ENCODE measurements at regions not wholly inside any gene's neighbourhood (a gene's known extent, or its start where the extent isn't known, plus 50 kb on each side); places are given as distances from the start of the nearest gene placed in this dataset.
"Not testable (repeated sequence)": the region's sequence is repeated elsewhere in the genome, so short reads cannot be mapped to it uniquely, and the experiment has no call there.

- H3K27ac Mint-ChIP-seq: no peak overlapping the region
- H3K27me3 Mint-ChIP-seq: no peaks in the 10 kb centered on the region
- no peak for TF ChIP-seq CTCF (conservative IDR thresholded peaks at IDR 0.05)
- H3K4me1 Mint-ChIP-seq (ENCODE audit: unreplicated experiment): no peaks in the 10 kb centered on the region
- DNase-seq (ENCODE audit: extremely low spot score, unreplicated experiment): no peak
- no peaks in the 10 kb centered on the region for H3K36me3 Mint-ChIP-seq
- H3K9me3 Mint-ChIP-seq: peaks cover 3% of the 10 kb centered on the region
- no peak overlapping the region for H3K4me3 Mint-ChIP-seq
These were observed 1009.9 kb upstream of the USP15 start for GRCh38 chr12:61250303-61250702.

GRCh38 chr12:61251076-61251475, 1009.1 kb upstream of the USP15 start:
- Mint-ChIP-seq H3K27me3 (no peaks in the 10 kb centered on the region), H3K4me3 (no peak overlapping the region), H3K4me1 (ENCODE audit: unreplicated experiment) (no peaks in the 10 kb centered on the region), H3K27ac (no peak overlapping the region), H3K9me3 (peaks cover 3% of the 10 kb centered on the region), H3K36me3 (no peaks in the 10 kb centered on the region)
- DNase-seq (ENCODE audit: extremely low spot score, unreplicated experiment): no peak
- TF ChIP-seq CTCF (conservative IDR thresholded peaks at IDR 0.05): no peak

GRCh38 chr12:61254225-61254624, 1006.0 kb upstream of the USP15 start:
- peaks cover 3% of the 10 kb centered on the region for H3K9me3 Mint-ChIP-seq
- H3K4me3 Mint-ChIP-seq: no peak overlapping the region
- no peaks in the 10 kb centered on the region for H3K36me3 Mint-ChIP-seq
- no peaks in the 10 kb centered on the region for H3K4me1 Mint-ChIP-seq (ENCODE audit: unreplicated experiment)
- no peak for DNase-seq (ENCODE audit: extremely low spot score, unreplicated experiment)
- no peak for TF ChIP-seq CTCF (conservative IDR thresholded peaks at IDR 0.05)
- no peak overlapping the region for H3K27ac Mint-ChIP-seq
- no peaks in the 10 kb centered on the region for H3K27me3 Mint-ChIP-seq

GRCh38 chr12:61264294-61264693, 995.9 kb upstream of the USP15 start:
- H3K27ac Mint-ChIP-seq; H3K27me3 Mint-ChIP-seq; H3K4me3 Mint-ChIP-seq; H3K36me3 Mint-ChIP-seq; DNase-seq (ENCODE audit: extremely low spot score, unreplicated experiment); H3K4me1 Mint-ChIP-seq (ENCODE audit: unreplicated experiment): not testable (repeated sequence)
- H3K9me3 Mint-ChIP-seq: peaks cover 20% of the 10 kb centered on the region

- no peak overlapping the region for H3K27ac Mint-ChIP-seq
- H3K4me1 Mint-ChIP-seq (ENCODE audit: unreplicated experiment): peaks cover 3% of the 10 kb centered on the region
- H3K9me3 Mint-ChIP-seq: peaks cover 16% of the 10 kb centered on the region
- DNase-seq (ENCODE audit: extremely low spot score, unreplicated experiment): no peak
- no peaks in the 10 kb centered on the region for H3K36me3 Mint-ChIP-seq
- TF ChIP-seq CTCF (conservative IDR thresholded peaks at IDR 0.05): no peak
- H3K27me3 Mint-ChIP-seq: no peaks in the 10 kb centered on the region
- no peak overlapping the region for H3K4me3 Mint-ChIP-seq
These were observed 992.7 kb upstream of the USP15 start for GRCh38 chr12:61267474-61267873.

GRCh38 chr12:61272441-61272840, 987.8 kb upstream of the USP15 start:
- no peak overlapping the region for H3K4me3 Mint-ChIP-seq
- no peak for TF ChIP-seq CTCF (conservative IDR thresholded peaks at IDR 0.05)
- H3K27ac Mint-ChIP-seq: peak overlapping the region; percentile 45
- H3K36me3 Mint-ChIP-seq: no peaks in the 10 kb centered on the region
- peaks cover 8% of the 10 kb centered on the region for H3K4me1 Mint-ChIP-seq (ENCODE audit: unreplicated experiment)
- H3K27me3 Mint-ChIP-seq: no peaks in the 10 kb centered on the region
- H3K9me3 Mint-ChIP-seq: no peaks in the 10 kb centered on the region
- DNase-seq (ENCODE audit: extremely low spot score, unreplicated experiment): no peak
